Stimulated activated CD4-positive, alpha-beta T cell treated with anti-CD3 and anti-CD28 coated beads, Interleukin-15, amount 100 ng/mL, for 1 hour (primary cell): ENCODE measurements at regions not wholly inside any gene's neighbourhood (a gene's known extent, or its start where the extent isn't known, plus 50 kb on each side); places are given as distances from the start of the nearest gene placed in this dataset.
"Not testable (repeated sequence)": the region's sequence is repeated elsewhere in the genome, so short reads cannot be mapped to it uniquely, and the experiment has no call there.

Source experiments
- DNase-seq, 2 donors: peaks; one replicate each; pipeline ENCODE4 v3.0.0-alpha.2; 2020; ENCODE audit warnings: low read depth in 1 of 2, low spot score in 1 of 2

DNA sequence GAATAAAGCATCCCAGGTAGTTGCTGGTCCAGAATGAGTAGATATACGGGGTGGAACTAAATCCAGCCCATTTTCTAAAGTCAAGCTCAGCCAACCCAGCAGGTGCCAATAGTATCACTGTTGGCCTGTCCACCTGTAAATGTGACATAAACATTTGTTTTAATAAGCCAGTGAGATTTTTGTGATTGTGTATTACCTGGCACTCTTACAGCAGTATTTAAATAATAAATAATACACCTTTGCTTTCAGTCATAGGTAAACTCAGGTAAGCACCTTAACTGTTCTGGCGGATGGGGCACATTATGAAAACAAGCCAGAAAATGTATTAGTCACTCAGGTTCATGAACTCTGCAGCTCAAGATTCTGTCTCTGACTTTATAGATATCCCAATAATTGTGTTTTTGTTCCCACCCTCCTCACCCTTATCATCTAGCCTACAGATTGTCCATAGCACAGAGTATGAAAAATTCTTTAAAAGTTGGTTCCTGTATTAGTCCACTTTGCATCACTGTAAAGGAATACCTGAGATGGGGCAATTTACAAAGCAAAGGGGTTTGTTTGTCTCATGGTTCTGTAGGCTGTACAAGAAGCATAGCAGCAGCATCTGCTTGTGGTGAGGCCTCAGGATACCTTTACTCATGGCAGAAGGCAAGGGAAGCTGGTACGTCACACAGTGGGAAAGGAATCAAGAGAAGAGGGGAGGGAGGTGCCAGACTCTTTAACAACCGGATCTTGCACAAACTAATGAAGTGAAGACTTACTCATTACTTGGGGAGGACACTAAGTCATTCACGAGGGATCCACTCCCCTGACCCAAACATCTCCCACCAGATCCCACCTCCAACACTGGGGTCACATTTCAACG lies 73.0 kb upstream of the CYRIA start:
- DNase-seq: no peak

DNA sequence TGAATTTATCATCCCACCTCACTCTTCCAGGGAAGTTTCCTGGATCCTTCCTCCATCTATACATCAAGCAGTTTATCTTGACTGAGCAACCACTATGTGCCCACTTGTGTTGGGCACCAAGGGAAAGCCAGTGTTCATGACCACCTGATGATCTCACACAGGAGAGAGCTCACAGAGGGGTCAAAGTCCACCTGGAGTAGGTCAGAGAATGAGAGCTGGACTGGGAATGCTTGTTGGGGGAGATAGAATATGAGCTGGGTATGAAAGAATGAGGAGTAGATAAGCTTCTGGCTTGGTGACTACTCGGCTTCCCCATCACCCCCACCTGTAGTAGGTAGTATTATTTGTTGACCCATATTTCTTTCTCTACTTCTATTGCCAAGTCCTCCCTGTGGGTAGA lies 72.2 kb upstream of the CYRIA start:
- DNase-seq: no peak

DNA sequence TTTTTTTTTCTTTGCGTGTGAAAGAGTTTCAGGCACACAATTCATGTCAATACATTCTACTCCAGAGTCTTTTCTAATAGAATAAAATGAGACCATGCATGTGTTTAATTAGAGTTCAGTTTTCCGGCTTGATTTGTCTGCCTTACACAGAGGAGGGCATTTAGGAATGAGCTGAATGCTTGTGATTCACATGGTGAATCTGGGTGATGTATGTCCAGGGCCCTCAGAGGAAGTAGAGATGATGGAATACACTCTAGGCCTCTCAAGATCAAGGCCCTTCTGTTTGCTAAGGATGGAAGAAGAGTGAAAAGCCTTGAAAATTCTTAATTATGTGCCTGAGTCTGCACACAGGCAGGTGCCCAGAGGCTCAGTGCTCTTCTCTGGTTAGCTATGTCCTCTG lies 71.0 kb upstream of the CYRIA start:
- DNase-seq: no peak

DNA sequence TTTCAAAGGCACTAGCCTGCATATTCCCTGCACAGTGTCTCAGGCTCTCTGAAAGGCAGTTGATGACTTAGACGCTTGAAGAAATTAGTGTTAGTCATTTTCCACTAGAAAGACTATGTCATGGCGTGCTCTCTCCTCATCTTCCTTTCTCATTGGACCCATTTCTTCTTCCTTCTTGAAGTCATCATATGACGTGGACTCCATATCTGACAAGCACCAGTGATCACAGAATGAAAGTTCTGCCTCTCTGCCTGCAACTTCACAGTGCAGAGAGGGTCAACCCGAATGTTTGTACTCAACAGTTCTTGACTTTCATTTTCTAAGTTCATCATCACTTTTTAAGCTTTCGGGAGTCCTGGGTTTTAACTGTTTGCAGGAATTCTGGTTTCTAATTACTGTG lies 63.7 kb upstream of the CYRIA start:
- no peak for DNase-seq

DNA sequence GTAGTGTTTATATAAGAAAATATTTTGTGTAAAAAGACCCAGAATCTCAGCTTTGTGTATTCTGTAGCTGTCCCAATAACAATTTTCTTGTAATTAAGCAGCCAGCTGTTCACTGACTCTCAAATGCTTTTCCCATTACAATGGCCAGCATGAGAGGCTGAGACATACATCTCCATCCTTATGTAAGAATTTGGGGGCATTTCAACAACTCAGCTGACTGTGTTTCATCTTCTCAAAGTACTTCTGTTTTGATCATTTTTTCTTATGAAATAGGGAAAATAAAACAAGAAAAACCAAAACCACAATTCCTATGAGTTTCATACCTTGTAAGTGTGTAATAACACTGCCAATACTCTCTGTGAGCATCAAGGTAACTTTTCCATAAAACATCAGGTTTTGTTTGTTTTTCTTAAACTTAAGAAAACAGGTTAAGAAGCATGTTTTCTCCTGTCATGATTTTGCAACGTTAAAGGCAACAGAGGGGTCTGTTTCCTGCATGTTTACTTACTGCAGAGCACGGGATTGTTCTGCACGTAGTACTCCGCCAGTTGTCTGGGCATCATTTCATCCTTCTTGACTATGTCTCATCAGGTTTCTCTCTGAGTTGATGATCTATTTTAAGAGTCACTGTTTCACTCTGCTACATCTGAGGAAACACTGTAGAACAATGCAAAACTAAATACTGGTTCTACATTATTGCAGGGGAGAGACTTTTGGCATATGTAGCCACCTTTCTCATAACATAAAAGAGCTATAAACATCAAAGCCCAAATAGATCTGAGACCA lies 62.9 kb upstream of the CYRIA start:
- no peak for DNase-seq

DNA sequence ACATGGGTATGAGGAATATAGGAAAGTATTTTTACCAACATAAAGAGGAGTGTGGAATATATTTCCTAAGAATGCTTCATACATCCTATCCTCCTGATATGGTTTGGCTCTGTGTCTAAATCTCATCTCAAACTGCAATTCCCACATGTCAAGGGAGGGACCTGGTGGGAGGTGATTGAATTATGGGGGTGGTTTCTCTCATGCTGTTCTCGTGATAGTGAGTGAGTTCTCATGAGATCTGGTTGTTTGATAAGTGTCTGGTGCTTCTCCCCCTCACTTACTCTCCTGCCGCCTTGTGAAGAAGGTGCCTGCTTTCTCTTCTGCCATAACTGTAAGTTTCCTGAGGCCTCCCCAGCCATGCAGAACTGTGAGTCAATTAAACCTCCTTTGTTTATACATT lies 62.2 kb upstream of the CYRIA start:
- DNase-seq: not testable (repeated sequence)

DNA sequence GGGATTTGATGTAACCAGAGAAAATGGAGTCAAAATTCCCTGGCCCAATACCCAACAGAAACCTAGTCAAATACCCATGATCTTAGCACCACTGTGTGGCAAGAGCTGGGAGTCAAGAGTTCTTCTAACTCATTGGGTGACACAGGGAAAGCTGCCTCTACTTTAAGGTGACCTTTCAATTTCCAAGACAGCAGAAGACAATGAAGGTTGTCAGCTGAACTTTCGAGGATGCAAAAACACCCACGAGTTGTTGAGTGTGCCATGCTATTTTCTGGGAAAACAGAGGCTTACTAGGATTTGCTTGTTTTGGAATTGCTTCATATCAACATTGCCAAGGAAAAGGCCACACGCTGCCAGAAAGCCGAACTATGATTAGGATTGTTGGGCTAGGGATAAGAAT lies 61.6 kb upstream of the CYRIA start:
- no peak for DNase-seq

DNA sequence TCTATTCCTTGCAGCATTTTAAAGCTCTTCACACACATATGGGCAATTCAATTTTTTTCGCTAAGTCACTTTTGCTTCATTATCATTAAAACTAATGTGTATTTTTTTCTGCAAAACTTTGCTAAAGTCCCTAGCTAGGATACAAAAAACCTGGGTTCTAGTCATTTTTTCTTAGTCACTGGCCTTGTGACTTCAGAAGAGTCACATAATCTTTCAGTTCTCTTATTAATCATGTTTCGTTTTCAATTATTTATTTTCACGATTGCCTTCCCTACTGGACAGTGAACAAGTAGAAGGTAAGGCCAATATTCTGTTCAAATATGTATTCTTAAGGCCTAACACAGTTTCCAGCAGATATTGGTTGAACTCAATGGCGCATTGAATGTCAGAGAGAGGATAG lies 60.9 kb upstream of the CYRIA start:
- no peak for DNase-seq

DNA sequence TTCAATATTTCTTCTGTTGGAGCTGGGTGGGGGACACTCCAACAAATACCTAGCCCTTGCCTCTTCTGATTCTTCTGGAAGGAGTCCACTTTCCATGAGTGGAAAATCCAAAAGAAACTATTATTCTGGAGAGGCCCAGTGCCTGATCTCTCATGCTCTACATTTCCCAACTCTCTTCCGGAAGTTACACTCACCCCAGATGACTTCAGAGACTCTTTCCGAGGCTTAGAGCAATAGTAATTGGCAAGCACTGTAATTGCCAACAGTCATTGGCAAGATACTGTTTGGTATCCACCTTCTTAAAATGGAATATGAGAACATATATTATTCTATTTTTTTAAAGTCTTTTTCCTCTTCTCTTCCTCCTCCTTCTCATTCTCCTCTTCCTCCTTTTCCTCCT lies 60.5 kb upstream of the CYRIA start:
- DNase-seq: no peak

DNA sequence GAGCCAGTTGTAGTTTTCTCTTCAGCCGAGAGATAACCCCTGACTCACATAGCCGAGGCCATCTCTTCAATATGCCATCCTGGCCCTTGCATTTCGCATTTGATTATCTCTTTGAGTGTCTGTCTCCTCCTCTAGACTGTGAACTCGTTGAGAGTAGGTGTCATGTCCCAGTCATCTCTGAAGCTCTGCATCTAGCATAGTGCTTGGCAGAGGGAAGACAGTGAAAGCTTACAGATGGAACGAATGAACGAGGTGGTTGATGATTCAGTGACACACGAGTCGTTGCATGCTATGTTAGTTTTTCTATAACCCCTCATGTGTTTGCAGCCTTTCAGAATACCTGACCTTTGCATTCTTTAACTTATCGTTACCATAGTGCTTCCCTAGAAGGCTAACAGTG lies 59.9 kb upstream of the CYRIA start:
- DNase-seq: no peak

DNA sequence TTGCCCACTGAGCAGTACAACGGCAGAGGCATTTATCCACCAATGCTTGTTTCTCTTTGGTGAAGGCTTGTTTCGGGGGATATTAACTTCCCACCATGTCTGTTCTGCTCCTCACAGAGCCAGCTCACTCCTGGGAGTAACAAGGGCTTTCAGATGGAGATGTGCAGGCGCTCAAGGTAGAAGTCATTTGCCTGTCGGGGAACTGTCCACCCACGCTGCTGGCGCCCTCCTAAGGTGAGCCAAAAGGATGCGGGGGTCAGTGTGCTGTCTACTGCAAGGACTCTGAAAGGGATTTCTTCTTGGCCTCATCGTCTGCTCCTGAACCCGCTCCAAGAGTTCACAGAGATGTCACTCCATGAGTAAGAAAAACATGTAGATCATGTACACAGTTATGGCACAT lies 57.0 kb upstream of the CYRIA start:
- DNase-seq: no peak

DNA sequence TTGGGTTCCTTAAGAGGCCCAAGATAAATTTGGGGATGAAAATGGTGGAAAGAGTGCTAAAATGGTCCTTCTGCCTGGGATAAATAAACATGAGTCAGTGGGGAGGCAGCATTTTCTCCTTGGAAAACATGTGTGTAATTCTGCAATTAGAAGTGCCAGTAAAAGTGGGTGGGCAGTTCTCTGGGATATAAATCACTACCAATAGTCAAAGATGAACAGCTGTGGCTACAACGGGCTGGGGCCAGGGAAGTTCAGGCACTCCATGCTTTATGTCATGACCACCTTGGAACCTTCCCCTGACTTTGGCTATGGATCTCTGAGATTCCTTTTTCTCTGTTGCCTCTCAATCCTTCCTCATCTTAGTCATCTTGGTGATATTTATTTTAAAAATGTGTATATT lies 56.5 kb upstream of the CYRIA start:
- DNase-seq: no peak

DNA sequence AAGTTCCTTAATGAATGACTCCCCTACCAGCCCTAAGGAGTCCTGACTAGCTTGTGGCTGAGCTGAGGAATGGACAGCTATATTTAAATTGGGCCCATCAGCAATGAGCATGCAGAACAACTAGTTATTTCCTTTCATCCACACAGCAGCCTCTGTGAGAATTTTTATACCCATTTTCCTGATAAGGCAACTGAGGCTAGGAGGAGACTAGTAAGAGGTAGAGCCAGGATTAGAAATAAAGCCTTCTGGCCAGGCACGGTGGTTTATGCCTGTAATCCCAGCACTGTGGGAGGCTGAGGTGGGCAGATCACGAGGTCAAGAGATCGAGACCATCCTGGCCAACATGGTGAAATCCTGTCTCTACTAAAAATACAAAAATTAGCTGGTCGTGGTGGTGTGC lies 55.9 kb upstream of the CYRIA start:
- not testable (repeated sequence) for DNase-seq

DNA sequence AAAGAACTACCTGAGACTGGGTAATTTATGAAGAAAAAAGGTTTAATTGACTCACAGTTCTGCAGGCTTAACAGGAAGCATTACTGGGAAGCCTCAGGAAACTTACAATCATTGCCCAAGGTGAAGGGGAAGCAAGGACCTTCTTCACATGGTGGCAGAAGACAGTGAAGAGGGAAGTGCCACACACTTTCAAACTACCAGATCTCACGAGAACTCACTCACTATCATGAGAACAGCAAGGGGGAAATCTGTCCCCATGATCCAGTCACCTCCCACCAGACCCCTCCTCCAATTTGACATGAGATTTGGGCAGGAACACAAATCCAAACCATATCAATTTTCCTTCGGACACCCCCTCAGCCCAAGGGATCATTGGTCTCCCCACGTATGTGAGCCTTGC lies 55.1 kb upstream of the CYRIA start:
- not testable (repeated sequence) for DNase-seq

DNA sequence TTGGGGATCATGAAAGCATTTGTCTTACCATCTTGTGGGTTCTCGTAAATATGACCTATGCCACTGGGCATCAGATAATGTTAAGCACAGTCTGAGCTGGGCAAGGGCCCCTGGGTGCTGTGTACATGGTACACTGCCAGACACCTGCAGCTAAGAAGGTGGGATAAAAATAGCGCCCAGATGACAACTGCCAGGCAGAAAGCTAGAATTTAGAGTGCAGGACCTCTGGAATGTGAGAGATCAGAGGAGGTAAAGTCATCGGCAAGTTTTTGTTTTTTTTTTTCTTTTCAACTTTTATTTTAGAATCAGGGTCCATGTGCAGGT lies 53.8 kb upstream of the CYRIA start:
- DNase-seq: no peak

DNA sequence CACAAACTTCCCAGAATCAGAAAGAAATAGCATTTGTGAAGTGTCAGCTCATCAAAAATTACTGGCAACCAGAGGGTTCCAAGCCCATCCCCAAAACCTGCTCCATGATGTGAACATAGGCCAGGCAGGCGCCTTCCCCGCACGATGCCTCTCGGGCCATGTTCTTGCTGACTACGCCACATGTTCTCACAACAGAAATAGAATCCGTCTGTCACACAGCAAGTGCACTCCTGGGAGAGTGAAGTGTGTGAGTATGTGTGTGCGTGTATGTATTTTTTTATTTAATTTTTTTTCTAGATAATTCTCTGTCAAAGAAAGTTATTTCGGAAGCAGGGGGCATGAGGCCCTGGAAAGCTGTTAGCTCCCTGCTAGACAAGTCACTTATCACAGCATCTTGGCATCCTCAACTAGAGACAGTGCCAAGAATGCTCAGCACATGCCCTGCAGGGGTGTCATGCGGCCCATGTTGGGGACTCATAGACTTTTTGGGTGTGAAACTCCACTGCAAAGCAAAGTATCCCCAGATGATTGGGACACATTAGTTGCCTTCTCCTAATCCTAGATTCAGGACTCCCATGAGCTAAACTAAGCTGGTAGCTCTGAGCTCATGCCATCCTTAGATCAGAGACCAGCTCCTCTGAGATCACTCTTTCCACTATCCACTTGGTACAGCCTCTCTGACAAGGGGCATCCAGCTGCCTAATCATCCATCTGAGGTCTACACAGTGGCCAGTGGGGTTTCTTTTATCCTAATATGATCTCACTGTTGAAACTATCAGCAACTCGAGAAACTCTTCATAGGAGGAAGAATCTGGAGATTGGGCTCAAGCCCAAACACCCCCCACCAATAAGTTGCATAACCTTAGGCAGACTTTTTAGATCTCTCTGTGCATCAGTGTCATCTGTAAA lies 53.2 kb upstream of the CYRIA start:
- no peak for DNase-seq

DNA sequence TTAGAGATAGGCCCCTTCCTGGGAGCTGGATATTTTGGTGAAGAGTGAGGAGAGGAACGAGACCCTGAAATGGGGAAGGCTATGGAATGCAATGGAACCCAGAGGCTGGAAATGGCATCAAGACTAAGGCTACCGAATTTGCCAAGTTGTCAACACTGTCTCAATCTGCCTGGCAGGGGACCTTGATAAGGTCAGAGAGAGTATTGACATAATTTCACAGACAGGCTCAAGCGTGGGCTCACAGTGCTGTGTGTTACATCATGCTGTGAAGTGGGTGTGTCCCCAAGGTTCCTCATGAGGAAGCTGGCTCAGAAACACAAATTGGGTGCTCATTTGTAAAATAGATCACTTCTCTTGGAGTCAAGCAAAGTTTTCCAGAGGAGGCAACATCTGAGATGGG lies 51.8 kb upstream of the CYRIA start:
- no peak for DNase-seq

DNA sequence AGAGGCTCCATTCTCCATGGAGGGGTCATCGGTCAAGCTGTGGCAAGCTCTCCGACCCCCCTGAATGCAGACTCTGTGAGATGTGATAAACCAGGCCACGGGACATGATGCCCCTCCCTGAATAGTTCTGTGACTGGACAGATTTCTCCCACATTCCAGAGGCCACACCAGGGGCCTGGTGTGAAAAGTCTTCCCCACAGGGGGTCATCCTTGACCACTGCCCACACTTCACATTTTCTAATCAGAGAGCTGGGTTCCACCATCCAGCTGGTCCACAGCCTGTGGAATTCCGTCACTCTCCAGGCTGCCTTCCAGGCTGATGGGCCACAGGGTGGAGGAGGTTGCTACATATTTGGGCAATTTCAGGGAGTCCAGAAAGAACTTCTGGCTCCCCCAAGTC lies 51.3 kb upstream of the CYRIA start:
- DNase-seq: no peak

DNA sequence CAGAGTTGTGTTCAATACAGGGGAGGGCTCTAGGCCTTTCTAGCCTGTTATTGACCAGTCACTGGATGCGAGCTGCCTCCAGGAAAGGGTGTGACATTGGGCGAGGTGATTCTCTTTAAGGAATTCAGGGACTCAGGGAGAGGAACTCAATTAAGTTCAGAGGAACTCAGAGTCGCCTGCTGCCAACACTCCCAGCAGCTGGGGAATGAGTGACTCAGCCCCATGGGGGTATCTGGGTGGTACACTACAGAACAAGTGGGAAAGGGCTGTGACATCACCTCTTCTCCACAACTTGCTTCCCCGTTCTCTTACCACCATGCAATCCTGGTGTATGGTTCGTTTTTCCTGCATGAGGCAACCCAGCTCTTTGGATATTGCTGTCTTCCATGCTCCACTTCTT lies 50.4 kb upstream of the CYRIA start:
- no peak for DNase-seq
